ENCODE measurements at regions not wholly inside any gene's neighbourhood (a gene's known extent, or its start where the extent isn't known, plus 50 kb on each side); places are given as distances from the start of the nearest gene placed in this dataset.

DNA sequence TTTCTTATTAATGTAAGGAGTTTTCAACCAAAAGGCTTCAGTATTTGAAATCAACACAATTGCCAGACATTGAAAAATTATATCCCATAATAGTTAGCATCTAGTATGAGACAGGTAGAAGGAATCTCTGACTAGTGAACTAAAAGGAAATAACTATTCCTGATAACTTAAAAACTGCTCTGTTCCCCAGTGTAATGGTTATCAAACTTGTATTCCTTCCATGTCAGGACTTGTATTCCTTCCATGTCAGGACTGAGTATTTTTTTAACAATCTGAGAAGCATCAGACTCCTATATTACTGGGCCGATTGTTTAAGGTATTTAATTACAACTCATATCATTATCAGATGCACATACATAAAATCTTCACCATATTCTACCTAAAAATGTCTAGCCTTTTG lies 238.5 kb downstream of the HNMT start:
- Histone ChIP-seq H4K20me1 (replicated peaks; ENCODE audit: insufficient read depth) (no peaks in the 10 kb centered on the region), H3K27me3 (ENCODE audit: insufficient read depth) (no peaks in the 10 kb centered on the region), H3K27ac (ENCODE audit: low read depth) (no peak overlapping the region), H3K36me3 (ENCODE audit: insufficient read depth) (no peaks in the 10 kb centered on the region), H3F3A (replicated peaks; ENCODE audit: low read depth) (no peaks in the 10 kb centered on the region), H3K4me1 (ENCODE audit: insufficient read depth) (no peaks in the 10 kb centered on the region), H2AFZ (no peak overlapping the region), H3K4me3 (no peak overlapping the region), H3K79me2 (replicated peaks; ENCODE audit: insufficient read depth) (no peaks in the 10 kb centered on the region), H3K9me2 (ENCODE audit: insufficient read depth) (peaks cover 3% of the 10 kb centered on the region; the same call in 1 of the 2 replicates), H3K4me2 (no peak overlapping the region)
- Mint-ChIP-seq H3K36me3 (ENCODE audit: low read depth) (peaks cover 8% of the 10 kb centered on the region; the same call in 2 of the 3 replicates), H3K9me3 (0 out of 3 replicates have a peak, but pooled peaks cover 5% of the 10 kb centered on the region), H3K4me3 (no peak overlapping the region), H3K27ac (no peak overlapping the region), H3K4me1 (no peaks in the 10 kb centered on the region), H3K27me3 (ENCODE audit: insufficient read depth, low read depth, poor library complexity) (no peaks in the 10 kb centered on the region)
- DNase-seq (ENCODE audit: low spot score) (no peak), ATAC-seq (no peak)
- no peak for TF ChIP-seq CREB1 (CRISPR knock-in tag; IDR thresholded peaks at IDR 0.05; ENCODE audit: low read depth)

DNA sequence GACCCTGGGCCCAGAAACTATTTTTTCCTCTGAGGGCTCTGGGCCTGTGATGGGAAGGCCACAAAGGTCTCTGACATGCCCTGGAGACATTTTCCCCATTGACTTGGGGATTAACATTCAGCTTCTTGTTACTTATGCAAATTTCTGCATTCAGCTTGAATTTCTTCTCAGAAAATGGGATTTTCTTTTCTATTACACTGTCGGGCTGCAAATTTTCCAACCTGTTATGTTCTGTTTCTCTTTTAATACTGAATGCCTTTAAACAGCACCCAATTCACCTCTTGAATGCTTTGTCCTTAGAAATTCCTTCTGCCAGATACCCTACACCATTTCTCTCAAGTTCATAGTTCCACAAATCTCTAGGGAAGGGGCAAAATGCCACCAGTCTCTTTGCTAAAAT lies 241.0 kb downstream of the HNMT start:
- Histone ChIP-seq H3K4me1 (ENCODE audit: insufficient read depth) (no peaks in the 10 kb centered on the region), H3K27ac (ENCODE audit: low read depth) (no peak overlapping the region), H2AFZ (no peak overlapping the region), H3K4me2 (no peak overlapping the region), H4K20me1 (replicated peaks; ENCODE audit: insufficient read depth) (no peaks in the 10 kb centered on the region), H3K4me3 (no peak overlapping the region), H3K79me2 (replicated peaks; ENCODE audit: insufficient read depth) (no peaks in the 10 kb centered on the region), H3F3A (replicated peaks; ENCODE audit: low read depth) (no peaks in the 10 kb centered on the region), H3K27me3 (ENCODE audit: insufficient read depth) (no peaks in the 10 kb centered on the region), H3K36me3 (ENCODE audit: insufficient read depth) (no peaks in the 10 kb centered on the region), H3K9me2 (ENCODE audit: insufficient read depth) (peaks cover 3% of the 10 kb centered on the region; the same call in 1 of the 2 replicates)
- Mint-ChIP-seq H3K27ac (no peak overlapping the region), H3K4me3 (no peak overlapping the region), H3K4me1 (no peaks in the 10 kb centered on the region), H3K9me3 (0 out of 3 replicates have a peak, but pooled peaks cover 5% of the 10 kb centered on the region), H3K36me3 (ENCODE audit: low read depth) (peaks cover 8% of the 10 kb centered on the region; the same call in 2 of the 3 replicates), H3K27me3 (ENCODE audit: insufficient read depth, low read depth, poor library complexity) (no peaks in the 10 kb centered on the region)
- ATAC-seq: no peak
- DNase-seq (ENCODE audit: low spot score): no peak
- TF ChIP-seq ETS1 (IDR thresholded peaks at IDR 0.05) (no peak), STAT1 (IDR thresholded peaks at IDR 0.05; ENCODE audit: unreplicated experiment) (no peak), EZH2 (IDR thresholded peaks at IDR 0.05; ENCODE audit: low read depth, unreplicated experiment) (no peak), POLR2AphosphoS5 (IDR thresholded peaks at IDR 0.05; ENCODE audit: low read depth) (no peak), EZH2phosphoT487 (IDR thresholded peaks at IDR 0.05; ENCODE audit: unreplicated experiment) (no peak), CTCF (conservative IDR thresholded peaks at IDR 0.05; ENCODE audit: low read depth in 2 of 2) (no peak), ZNF114 (CRISPR knock-in tag; IDR thresholded peaks at IDR 0.05) (no peak), NANOG (IDR thresholded peaks at IDR 0.05; ENCODE audit: borderline replicate concordance) (no peak), JUNB (IDR thresholded peaks at IDR 0.05; ENCODE audit: unreplicated experiment) (no peak), ZNF331 (CRISPR knock-in tag; IDR thresholded peaks at IDR 0.05; ENCODE audit: low read depth) (no peak), CREB1 (CRISPR knock-in tag; IDR thresholded peaks at IDR 0.05; ENCODE audit: low read depth) (no peak)
- TF ChIP-seq, protein P1, sequence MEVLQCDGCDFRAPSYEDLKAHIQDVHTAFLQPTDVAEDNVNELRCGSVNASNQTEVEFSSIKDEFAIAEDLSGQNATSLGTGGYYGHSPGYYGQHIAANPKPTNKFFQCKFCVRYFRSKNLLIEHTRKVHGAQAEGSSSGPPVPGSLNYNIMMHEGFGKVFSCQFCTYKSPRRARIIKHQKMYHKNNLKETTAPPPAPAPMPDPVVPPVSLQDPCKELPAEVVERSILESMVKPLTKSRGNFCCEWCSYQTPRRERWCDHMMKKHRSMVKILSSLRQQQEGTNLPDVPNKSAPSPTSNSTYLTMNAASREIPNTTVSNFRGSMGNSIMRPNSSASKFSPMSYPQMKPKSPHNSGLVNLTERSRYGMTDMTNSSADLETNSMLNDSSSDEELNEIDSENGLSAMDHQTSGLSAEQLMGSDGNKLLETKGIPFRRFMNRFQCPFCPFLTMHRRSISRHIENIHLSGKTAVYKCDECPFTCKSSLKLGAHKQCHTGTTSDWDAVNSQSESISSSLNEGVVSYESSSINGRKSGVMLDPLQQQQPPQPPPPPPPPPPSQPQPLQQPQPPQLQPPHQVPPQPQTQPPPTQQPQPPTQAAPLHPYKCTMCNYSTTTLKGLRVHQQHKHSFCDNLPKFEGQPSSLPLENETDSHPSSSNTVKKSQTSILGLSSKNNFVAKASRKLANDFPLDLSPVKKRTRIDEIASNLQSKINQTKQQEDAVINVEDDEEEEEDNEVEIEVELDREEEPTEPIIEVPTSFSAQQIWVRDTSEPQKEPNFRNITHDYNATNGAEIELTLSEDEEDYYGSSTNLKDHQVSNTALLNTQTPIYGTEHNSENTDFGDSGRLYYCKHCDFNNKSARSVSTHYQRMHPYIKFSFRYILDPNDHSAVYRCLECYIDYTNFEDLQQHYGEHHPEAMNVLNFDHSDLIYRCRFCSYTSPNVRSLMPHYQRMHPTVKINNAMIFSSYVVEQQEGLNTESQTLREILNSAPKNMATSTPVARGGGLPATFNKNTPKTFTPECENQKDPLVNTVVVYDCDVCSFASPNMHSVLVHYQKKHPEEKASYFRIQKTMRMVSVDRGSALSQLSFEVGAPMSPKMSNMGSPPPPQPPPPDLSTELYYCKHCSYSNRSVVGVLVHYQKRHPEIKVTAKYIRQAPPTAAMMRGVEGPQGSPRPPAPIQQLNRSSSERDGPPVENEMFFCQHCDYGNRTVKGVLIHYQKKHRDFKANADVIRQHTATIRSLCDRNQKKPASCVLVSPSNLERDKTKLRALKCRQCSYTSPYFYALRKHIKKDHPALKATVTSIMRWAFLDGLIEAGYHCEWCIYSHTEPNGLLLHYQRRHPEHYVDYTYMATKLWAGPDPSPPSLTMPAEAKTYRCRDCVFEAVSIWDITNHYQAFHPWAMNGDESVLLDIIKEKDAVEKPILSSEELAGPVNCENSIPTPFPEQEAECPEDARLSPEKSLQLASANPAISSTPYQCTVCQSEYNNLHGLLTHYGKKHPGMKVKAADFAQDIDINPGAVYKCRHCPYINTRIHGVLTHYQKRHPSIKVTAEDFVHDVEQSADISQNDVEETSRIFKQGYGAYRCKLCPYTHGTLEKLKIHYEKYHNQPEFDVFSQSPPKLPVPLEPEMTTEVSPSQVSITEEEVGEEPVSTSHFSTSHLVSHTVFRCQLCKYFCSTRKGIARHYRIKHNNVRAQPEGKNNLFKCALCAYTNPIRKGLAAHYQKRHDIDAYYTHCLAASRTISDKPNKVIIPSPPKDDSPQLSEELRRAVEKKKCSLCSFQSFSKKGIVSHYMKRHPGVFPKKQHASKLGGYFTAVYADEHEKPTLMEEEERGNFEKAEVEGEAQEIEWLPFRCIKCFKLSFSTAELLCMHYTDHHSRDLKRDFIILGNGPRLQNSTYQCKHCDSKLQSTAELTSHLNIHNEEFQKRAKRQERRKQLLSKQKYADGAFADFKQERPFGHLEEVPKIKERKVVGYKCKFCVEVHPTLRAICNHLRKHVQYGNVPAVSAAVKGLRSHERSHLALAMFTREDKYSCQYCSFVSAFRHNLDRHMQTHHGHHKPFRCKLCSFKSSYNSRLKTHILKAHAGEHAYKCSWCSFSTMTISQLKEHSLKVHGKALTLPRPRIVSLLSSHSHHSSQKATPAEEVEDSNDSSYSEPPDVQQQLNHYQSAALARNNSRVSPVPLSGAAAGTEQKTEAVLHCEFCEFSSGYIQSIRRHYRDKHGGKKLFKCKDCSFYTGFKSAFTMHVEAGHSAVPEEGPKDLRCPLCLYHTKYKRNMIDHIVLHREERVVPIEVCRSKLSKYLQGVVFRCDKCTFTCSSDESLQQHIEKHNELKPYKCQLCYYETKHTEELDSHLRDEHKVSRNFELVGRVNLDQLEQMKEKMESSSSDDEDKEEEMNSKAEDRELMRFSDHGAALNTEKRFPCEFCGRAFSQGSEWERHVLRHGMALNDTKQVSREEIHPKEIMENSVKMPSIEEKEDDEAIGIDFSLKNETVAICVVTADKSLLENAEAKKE (CRISPR knock-in tag; IDR thresholded peaks at IDR 0.05): no peak

Measured in GM23338 (cell line).